ENCODE measurements at regions not wholly inside any gene's neighbourhood (a gene's known extent, or its start where the extent isn't known, plus 50 kb on each side); places are given as distances from the start of the nearest gene placed in this dataset.

- TF ChIP-seq POLR2AphosphoS5 (IDR thresholded peaks at IDR 0.05; ENCODE audit: borderline replicate concordance, low read depth, low read length) (no peak), EZH2 (IDR thresholded peaks at IDR 0.05) (no peak)
Measured at GRCh38 chr16:65510241-65510640, 388.4 kb upstream of the CDH11 start.
